NCI-H82 (cell line): ENCODE measurements at regions not wholly inside any gene's neighbourhood (a gene's known extent, or its start where the extent isn't known, plus 50 kb on each side); places are given as distances from the start of the nearest gene placed in this dataset.

Experiments
- DNase-seq: peaks from one replicate; lab custom pipeline; 2025; lab: John Stamatoyannopoulos, UW

DNA sequence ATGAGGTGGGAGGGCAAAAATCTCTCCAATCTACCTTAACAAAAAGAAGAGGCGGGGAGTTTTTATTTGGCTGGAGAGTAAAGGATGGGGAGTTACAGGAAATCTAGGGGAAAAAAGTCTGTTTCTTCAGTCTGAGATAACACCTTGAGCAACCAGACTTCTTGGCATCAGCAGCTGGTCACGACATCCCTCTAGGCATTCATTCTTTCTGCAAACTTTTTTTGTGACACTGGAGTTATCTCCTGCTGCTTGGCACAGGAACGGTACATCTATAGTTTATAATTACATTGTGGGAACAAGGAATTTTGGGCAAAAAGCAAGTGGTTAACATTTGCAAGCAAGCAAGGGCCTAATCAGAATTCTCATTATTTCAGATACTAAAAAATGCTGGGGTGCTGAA, 50.6 kb upstream of the IFNGR1 start:
- no peak for DNase-seq

DNA sequence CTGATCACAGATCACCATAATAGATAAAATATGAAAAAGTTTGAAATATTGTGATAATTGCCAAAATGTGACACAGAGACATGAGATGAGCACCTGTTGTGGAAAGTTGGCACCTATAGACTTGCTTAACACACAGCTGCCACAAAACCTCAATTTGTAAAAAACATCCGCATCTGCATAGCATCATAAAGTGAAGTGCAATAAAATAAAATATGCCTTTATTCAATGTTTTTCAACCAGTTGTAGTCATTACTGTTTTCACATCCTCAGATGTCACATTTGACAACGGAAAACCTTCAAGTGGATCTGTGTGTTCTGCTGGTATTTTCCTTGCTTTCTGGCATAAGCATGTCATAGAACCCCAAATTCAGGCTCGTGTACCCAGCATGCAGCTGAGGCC, 50.2 kb upstream of the IFNGR1 start:
- DNase-seq: no peak
